H1 (cell line): ENCODE measurements at regions not wholly inside any gene's neighbourhood (a gene's known extent, or its start where the extent isn't known, plus 50 kb on each side); places are given as distances from the start of the nearest gene placed in this dataset.

Experiments used
- CTCF ChIA-PET: fragments of 300-600 bp; sonication (Branson Sonifier 250); formaldehyde crosslinking; loops from one replicate; lab custom pipeline; 2021; ENCODE audit not compliant: partially characterized antibody; lab: Charles Lee
- POLR2A ChIA-PET: fragments of 300-600 bp; sonication (Branson Sonifier 250); formaldehyde crosslinking; loops from one replicate; lab custom pipeline; 2021; ENCODE audit warnings: inconsistent platforms; ENCODE audit not compliant: partially characterized antibody; lab: Charles Lee
- DNase-seq, 2 experiments: peaks; one replicate each; pipeline versions ENCODE4 v3.0.0 to v3.0.0-alpha.2; 2010 to 2022; ENCODE audit warnings: low spot score in 2 of 2, low read depth in 1 of 2, mixed read lengths in 1 of 2
- FAIRE-seq: peaks from 2 replicates; lab custom pipeline; 2011; peaks lifted over from hg19 to GRCh38; lab: Jason Lieb, UNC
- H2AFZ ChIP-seq: 2 replicates; pipeline ENCODE4 v1.8.1; 2012; ENCODE audit warnings: low read length, inconsistent platforms
- H2AK5ac ChIP-seq: 2 replicates; pipeline ENCODE4 v1.6.1; 2013; ENCODE audit warnings: low read depth, low read length
- H2BK120ac ChIP-seq: replicated peaks from 2 replicates; pipeline ENCODE3; 2013; ENCODE audit warnings: low read depth, low read length, inconsistent platforms
- H2BK12ac ChIP-seq: 2 replicates; pipeline ENCODE4 v1.6.1; 2013; ENCODE audit warnings: low read depth, low read length
- H2BK15ac ChIP-seq: 2 replicates; pipeline ENCODE4 v1.6.1; 2013; ENCODE audit warnings: low read length
- H2BK20ac ChIP-seq: 2 replicates; pipeline ENCODE4 v1.6.1; 2013; ENCODE audit warnings: low read length
- H2BK5ac ChIP-seq: 2 replicates; pipeline ENCODE4 v1.6.1; 2013; ENCODE audit warnings: low read depth, low read length
- H3K14ac ChIP-seq: 2 replicates; pipeline ENCODE4 v1.6.1; 2013; ENCODE audit warnings: inconsistent platforms; ENCODE audit not compliant: insufficient read length
- H3K18ac ChIP-seq: 2 replicates; pipeline ENCODE4 v1.6.1; 2013; ENCODE audit warnings: low read length; ENCODE audit errors: extremely low read depth
- H3K23ac ChIP-seq: 2 replicates; pipeline ENCODE4 v1.6.1; 2013; ENCODE audit warnings: inconsistent platforms; ENCODE audit not compliant: insufficient read length
- H3K23me2 ChIP-seq: 2 replicates; pipeline ENCODE4 v1.6.1; 2013; ENCODE audit warnings: low read depth, low read length
- H3K27ac ChIP-seq: 2 replicates; pipeline ENCODE4 v1.6.1; 2011; ENCODE audit warnings: low read depth, low read length, inconsistent platforms
- H3K27me3 ChIP-seq, 4 experiments: replicated peaks in 1 of 4; 1 replicate in 1 of 4; 2 replicates in 3 of 4; pipeline versions ENCODE4 v1.6.1 to v1.8.1; 2011 to 2013; ENCODE audit warnings: low read length in 3 of 4, mild to moderate bottlenecking in 3 of 4, inconsistent platforms in 2 of 4, mixed read lengths in 2 of 4, moderate library complexity in 1 of 4; ENCODE audit not compliant: control insufficient read depth in 3 of 4, insufficient read depth in 3 of 4; ENCODE audit errors: extremely low read depth in 1 of 4
- H3K36me3 ChIP-seq, 4 experiments: 2 replicates each; pipeline versions ENCODE4 v1.6.1 to v1.8.1; 2011 to 2013; ENCODE audit warnings: mild to moderate bottlenecking in 4 of 4, low read length in 3 of 4, moderate library complexity in 2 of 4, control low read depth in 1 of 4, inconsistent platforms in 1 of 4; ENCODE audit not compliant: insufficient read depth in 4 of 4, control insufficient read depth in 2 of 4
- H3K4ac ChIP-seq: replicated peaks from 2 replicates; pipeline ENCODE3; 2013; ENCODE audit warnings: low read length, low read depth, mixed read lengths, inconsistent platforms; ENCODE audit not compliant: insufficient read length
- H3K4me1 ChIP-seq, 4 experiments: replicated peaks in 1 of 4; 1 replicate in 1 of 4; 2 replicates in 3 of 4; pipeline versions ENCODE4 v1.6.1 to v1.8.1; 2011 to 2013; ENCODE audit warnings: low read length in 3 of 4, inconsistent platforms in 2 of 4, mixed read lengths in 1 of 4; ENCODE audit not compliant: insufficient read depth in 4 of 4, control insufficient read depth in 3 of 4
- H3K4me2 ChIP-seq, 2 experiments: 2 replicates each; pipeline versions ENCODE4 v1.6.1 to v1.8.1; 2011 to 2013; ENCODE audit warnings: low read depth in 2 of 2, low read length in 2 of 2, control low read depth in 1 of 2, inconsistent platforms in 1 of 2, mild to moderate bottlenecking in 1 of 2; ENCODE audit not compliant: insufficient read depth in 1 of 2
- H3K4me3 ChIP-seq, 4 experiments: fragments of 200-600, 300-600 bp in 1 of 4; sonication (generic), shearing (Covaris generic), sonication (Bioruptor Twin) in 1 of 4; 2 replicates each; pipeline versions ENCODE4 v1.5.1 to v1.8.1; 2011 to 2016; ENCODE audit warnings: low read length in 4 of 4, low read depth in 3 of 4, control low read depth in 2 of 4, inconsistent platforms in 2 of 4, mild to moderate bottlenecking in 2 of 4, mixed read lengths in 1 of 4, moderate library complexity in 1 of 4; ENCODE audit not compliant: insufficient read depth in 2 of 4; ENCODE audit errors: extremely low read depth in 1 of 4
- H3K56ac ChIP-seq: replicated peaks from 2 replicates; pipeline ENCODE3; 2013; ENCODE audit warnings: low read depth, mild to moderate bottlenecking, mixed read lengths, low read length, inconsistent platforms; ENCODE audit not compliant: insufficient read length
- H3K79me1 ChIP-seq: 2 replicates; pipeline ENCODE4 v1.6.1; 2013; ENCODE audit warnings: low read depth, low read length, control low read depth
- H3K79me2 ChIP-seq, 2 experiments: 2 replicates each; pipeline versions ENCODE4 v1.6.1 to v1.8.1; 2012 to 2013; ENCODE audit warnings: low read length in 2 of 2, mild to moderate bottlenecking in 2 of 2, inconsistent platforms in 1 of 2; ENCODE audit not compliant: insufficient read depth in 2 of 2, control insufficient read depth in 1 of 2
- H3K9ac ChIP-seq, 4 experiments: replicated peaks in 1 of 4; 1 replicate in 1 of 4; 2 replicates in 3 of 4; pipeline versions ENCODE4 v1.6.1 to v1.8.1; 2011 to 2013; ENCODE audit warnings: low read depth in 3 of 4, low read length in 3 of 4, control low read depth in 2 of 4, mild to moderate bottlenecking in 2 of 4, moderate library complexity in 2 of 4, inconsistent platforms in 1 of 4; ENCODE audit errors: extremely low read depth in 1 of 4
- H3K9me3 ChIP-seq, 2 experiments: 2 replicates each; pipeline versions ENCODE4 v1.6.1 to v1.8.1; 2012 to 2013; ENCODE audit warnings: mild to moderate bottlenecking in 2 of 2, moderate library complexity in 2 of 2, control low read depth in 1 of 2, inconsistent platforms in 1 of 2, low read depth in 1 of 2, low read length in 1 of 2, mixed read lengths in 1 of 2; ENCODE audit not compliant: insufficient read depth in 2 of 2
- H4K20me1 ChIP-seq, 2 experiments: replicated peaks in 1 of 2; 2 replicates each; pipeline versions ENCODE3 to v1.8.1; 2011 to 2013; ENCODE audit warnings: inconsistent platforms in 2 of 2, low read length in 2 of 2, mild to moderate bottlenecking in 1 of 2; ENCODE audit not compliant: insufficient read depth in 2 of 2, control insufficient read depth in 1 of 2
- H4K5ac ChIP-seq: 2 replicates; pipeline ENCODE4 v1.6.1; 2013; ENCODE audit warnings: low read length, low read depth, mixed read lengths, inconsistent platforms; ENCODE audit not compliant: insufficient read length
- H4K8ac ChIP-seq: 2 replicates; pipeline ENCODE4 v1.8.0; 2013; ENCODE audit warnings: mild to moderate bottlenecking, moderate library complexity, low read length, inconsistent platforms; ENCODE audit not compliant: insufficient read depth; ENCODE audit errors: extremely low read depth
- H4K91ac ChIP-seq: replicated peaks from 2 replicates; pipeline ENCODE3; 2013; ENCODE audit warnings: low read length, mixed read lengths, inconsistent platforms; ENCODE audit not compliant: insufficient read length
- GABPA ChIP-seq: IDR thresholded peaks from 2 replicates; pipeline ENCODE4 v1.6.1; 2011; ENCODE audit warnings: mild to moderate bottlenecking, low read length, moderate library complexity, borderline replicate concordance; ENCODE audit not compliant: insufficient read depth
- GTF2F1 ChIP-seq: IDR thresholded peaks from 2 replicates; pipeline ENCODE4 v1.6.1; 2012; ENCODE audit warnings: low read depth, low read length, improper control_type of control experiment, borderline replicate concordance
- JUN ChIP-seq: IDR thresholded peaks from 2 replicates; pipeline ENCODE4 v1.6.1; 2011; ENCODE audit warnings: low read depth, mild to moderate bottlenecking, improper control_type of control experiment, low read length
- JUND ChIP-seq: IDR thresholded peaks from 2 replicates; pipeline ENCODE4 v1.6.1; 2011; ENCODE audit warnings: mild to moderate bottlenecking, improper control_type of control experiment, low read length
- KDM5A ChIP-seq: fragments of 200-600 bp; IDR thresholded peaks from 2 replicates; pipeline ENCODE4 v1.7.1; 2012; ENCODE audit warnings: mild to moderate bottlenecking, low read length, inconsistent platforms, mixed read lengths
- MAFK ChIP-seq: IDR thresholded peaks from 2 replicates; pipeline ENCODE4 v1.6.1; 2012; ENCODE audit warnings: low read depth, mild to moderate bottlenecking, improper control_type of control experiment, low read length
- RAD21 ChIP-seq, 2 experiments: IDR thresholded peaks in 1 of 2; conservative IDR thresholded peaks in 1 of 2; 2 replicates each; pipeline ENCODE4 v1.6.1; 2011; ENCODE audit warnings: low read depth in 2 of 2, low read length in 2 of 2, improper control_type of control experiment in 1 of 2, inconsistent platforms in 1 of 2, mild to moderate bottlenecking in 1 of 2, moderate library complexity in 1 of 2
- RNF2 ChIP-seq: fragments of 200-900, 300-1000 bp; sonication (generic); IDR thresholded peaks from 2 replicates; pipeline ENCODE4 v1.7.1; 2016; ENCODE audit warnings: borderline replicate concordance, low read depth, mild to moderate bottlenecking, antibody characterized with exemption, low read length; ENCODE audit not compliant: poor library complexity, severe bottlenecking; ENCODE audit errors: missing control alignments
- SRF ChIP-seq: IDR thresholded peaks from 2 replicates; pipeline ENCODE4 v1.6.1; 2011; ENCODE audit warnings: mild to moderate bottlenecking, low read depth, low read length, moderate library complexity
- SUZ12 ChIP-seq: fragments of 200-600 bp; sonication (generic); IDR thresholded peaks from 2 replicates; pipeline ENCODE4 v1.6.1; 2012; ENCODE audit warnings: mild to moderate bottlenecking, inconsistent platforms, low read length, moderate library complexity, mixed read lengths
- TAF7 ChIP-seq: optimal IDR thresholded peaks from 2 replicates; pipeline ENCODE3; 2011; ENCODE audit warnings: low read depth, mild to moderate bottlenecking, inconsistent platforms, low read length, moderate library complexity, borderline replicate concordance
- ZNF274 ChIP-seq: IDR thresholded peaks from 2 replicates; pipeline ENCODE4 v1.7.0; 2012; ENCODE audit warnings: low read length, borderline replicate concordance; ENCODE audit errors: extremely low read depth
- WGBS, 2 experiments: shearing (Covaris generic) in 1 of 2; methylation state at CpG; one replicate each; pipeline versions ENCODE4 v1.1.6 to v1.1.7; 2013 to 2015; ENCODE audit warnings: low lambda C conversion rate in 2 of 2, mixed read lengths in 2 of 2, inconsistent platforms in 1 of 2, low coverage in 1 of 2, missing lambda C conversion rate in 1 of 2; ENCODE audit not compliant: insufficient replicate concordance in 2 of 2, insufficient coverage in 1 of 2, insufficient read length in 1 of 2; ENCODE audit errors: extremely low coverage in 1 of 2, missing lambda C conversion rate in 1 of 2; 5-methylcytosine and 5-hydroxymethylcytosine counted together

DNA sequence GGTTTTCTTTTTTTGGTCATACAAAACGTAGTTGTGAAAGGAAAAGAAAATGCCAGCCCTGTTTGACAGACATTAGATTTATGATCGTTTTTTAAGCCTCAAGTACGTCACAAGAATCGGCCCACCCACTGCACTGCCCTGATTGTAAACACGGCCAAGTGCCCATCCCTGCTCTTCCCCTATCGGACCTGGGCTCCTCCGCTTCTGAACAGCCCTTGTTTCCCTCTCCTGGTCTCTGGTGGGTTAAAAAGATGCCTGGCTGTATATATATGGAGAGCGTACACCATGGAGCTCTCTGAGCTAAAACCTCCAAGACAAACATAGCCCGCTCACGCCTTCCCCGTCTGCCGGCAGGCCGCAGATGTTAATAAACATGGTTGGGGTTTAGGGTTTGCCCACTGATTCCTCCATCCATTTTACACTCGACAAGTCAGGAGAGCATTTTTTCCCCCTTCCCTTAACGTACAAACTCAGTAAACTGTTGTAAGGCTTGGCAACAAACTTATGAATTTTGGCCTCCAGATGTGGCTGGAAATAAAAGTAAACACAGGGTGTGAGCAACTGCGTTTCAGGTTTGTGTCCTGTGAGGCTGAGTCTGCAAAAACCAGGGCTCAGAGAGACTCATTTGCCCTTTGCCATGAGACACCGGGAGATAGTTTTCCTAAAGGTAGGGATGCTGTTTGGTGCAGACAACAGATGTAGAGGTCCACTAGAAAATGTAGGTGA is 325.9 kb downstream of the SOX9 start:
- Histone ChIP-seq H4K91ac (no peak overlapping the region), H3K27me3 (no peaks in the 10 kb centered on the region; a peak in 1 of 7 replicates), H4K5ac (no peak overlapping the region), H4K8ac (no peak overlapping the region; the same call in 1 of the 2 replicates), H2BK120ac (no peak overlapping the region), H4K20me1 (no peaks in the 10 kb centered on the region), H3K9me3 (no peaks in the 10 kb centered on the region), H3K14ac (no peak overlapping the region), H2AK5ac (no peak overlapping the region), H3K9ac (no peak overlapping the region), H2BK20ac (no peak overlapping the region), H3K56ac (no peak overlapping the region), H3K18ac (no peak overlapping the region), H3K36me3 (no peaks in the 10 kb centered on the region), H2BK15ac (no peak overlapping the region), H3K4me2 (no peak overlapping the region), H3K4me1 (peaks cover 0 to 2% (median 0%) of the 10 kb centered on the region in 4 experiments; a peak in 1 of 7 replicates), H3K79me2 (no peaks in the 10 kb centered on the region), H3K23ac (no peak overlapping the region), H2BK5ac (no peak overlapping the region; the same call in 1 of the 2 replicates), H3K23me2 (no peaks in the 10 kb centered on the region), H2BK12ac (peak overlapping the region; percentile 27; the same call in 1 of the 2 replicates), H3K4ac (no peak overlapping the region), H2AFZ (no peak overlapping the region), H3K4me3 (no peak overlapping the region), H3K79me1 (no peaks in the 10 kb centered on the region), H3K27ac (no peak overlapping the region)
- FAIRE-seq (no peak), DNase-seq (no peak)
- ChIA-PET CTCF (interaction anchor here (0.9 to 3.2 kb wide), 2 partner anchors 15 to 30 kb away, joined by 4 to 9 read pairs; no protein-coding TSS in a partner anchor), POLR2A (no interaction called here)
- 89% methylated on average over 16 of the region's 17 CpGs; no CpG with 5 or more reads in 1 of the 2 experiments for WGBS, 2 experiments
- no peak for TF ChIP-seq SUZ12
- no peak for TF ChIP-seq JUND
- TF ChIP-seq RAD21 (IDR thresholded peaks at IDR 0.05 in 1 of 2, conservative IDR thresholded peaks at IDR 0.05 in 1 of 2; ENCODE audit: low read depth in 2 of 2, low read length in 2 of 2): no peak
- no peak for TF ChIP-seq GTF2F1
- no peak for TF ChIP-seq MAFK
- TF ChIP-seq ZNF274: no peak
- TF ChIP-seq TAF7: no peak
- TF ChIP-seq RNF2: no peak
- no peak for TF ChIP-seq SRF
- no peak for TF ChIP-seq KDM5A
- no peak for TF ChIP-seq GABPA
- no peak for TF ChIP-seq JUN
